ENCODE measurements at regions not wholly inside any gene's neighbourhood (a gene's known extent, or its start where the extent isn't known, plus 50 kb on each side); places are given as distances from the start of the nearest gene placed in this dataset.

GRCh38 chr10:6667679-6668270 lies 87.7 kb upstream of the PRKCQ start:
- peak; percentile 10 for DNase-seq

GRCh38 chr10:6667150-6667549 lies 87.1 kb upstream of the PRKCQ start:
- DNase-seq = no peak

DNA sequence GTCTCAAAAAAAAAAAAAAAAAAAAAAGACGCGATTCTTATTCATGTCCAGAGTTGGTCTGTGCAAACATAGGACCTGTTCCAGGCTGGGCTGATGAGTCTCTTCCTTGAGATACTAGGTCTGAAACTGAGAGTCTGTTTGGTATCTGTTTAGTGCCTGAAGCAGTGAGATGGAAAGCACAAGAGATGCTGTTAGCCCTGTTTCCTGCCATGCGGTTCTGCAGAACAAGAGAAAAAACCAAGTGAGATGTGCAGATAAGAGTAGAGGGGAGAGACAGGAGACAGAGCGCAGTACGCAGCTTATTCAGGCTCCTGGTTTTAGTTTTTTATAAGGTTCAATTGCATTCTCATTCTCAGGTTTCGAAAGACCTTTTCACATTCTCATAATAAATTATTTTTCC lies 85.8 kb upstream of the PRKCQ start:
- no peak for DNase-seq

DNA sequence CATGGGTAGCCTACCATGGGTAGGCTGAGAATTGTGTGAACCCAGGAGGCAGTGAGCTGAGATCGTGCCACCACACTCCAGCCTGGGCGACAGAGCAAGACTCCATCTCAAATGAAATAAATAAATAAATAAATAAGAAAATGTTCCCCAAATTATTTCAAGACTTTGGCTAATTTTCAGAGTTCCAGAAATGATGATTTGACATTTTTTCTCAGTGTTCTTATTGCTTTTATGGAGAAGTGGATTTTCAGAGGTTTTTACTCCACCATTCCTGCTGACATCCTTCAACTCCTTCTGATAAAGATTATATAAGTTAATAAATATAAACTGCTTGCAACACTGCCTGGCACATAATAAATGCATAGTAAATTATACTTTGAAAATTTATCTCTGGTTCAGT lies 80.4 kb upstream of the PRKCQ start:
- no peak for DNase-seq

DNA sequence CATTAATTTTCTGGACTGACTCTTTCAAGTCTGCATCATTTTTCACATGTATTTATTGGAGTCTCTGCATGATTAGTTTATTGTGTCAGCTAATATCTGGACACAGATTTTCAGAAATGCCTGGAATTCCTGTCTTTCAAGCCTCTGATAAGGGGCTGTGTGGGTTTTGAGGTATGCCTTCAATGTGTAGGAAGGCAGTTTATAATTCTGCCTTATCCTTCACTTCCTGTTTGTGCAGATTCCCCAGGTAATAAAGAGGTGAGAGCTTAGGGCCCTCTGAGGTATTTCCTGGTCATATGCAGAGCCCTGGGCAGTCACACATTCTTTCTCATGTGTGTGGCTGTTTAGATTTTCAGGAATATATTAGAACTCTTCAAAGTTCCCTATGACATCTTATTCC lies 79.4 kb upstream of the PRKCQ start:
- DNase-seq = no peak

- no peak for DNase-seq
These were observed 77.6 kb upstream of the PRKCQ start for GRCh38 chr10:6657669-6658068.

DNA sequence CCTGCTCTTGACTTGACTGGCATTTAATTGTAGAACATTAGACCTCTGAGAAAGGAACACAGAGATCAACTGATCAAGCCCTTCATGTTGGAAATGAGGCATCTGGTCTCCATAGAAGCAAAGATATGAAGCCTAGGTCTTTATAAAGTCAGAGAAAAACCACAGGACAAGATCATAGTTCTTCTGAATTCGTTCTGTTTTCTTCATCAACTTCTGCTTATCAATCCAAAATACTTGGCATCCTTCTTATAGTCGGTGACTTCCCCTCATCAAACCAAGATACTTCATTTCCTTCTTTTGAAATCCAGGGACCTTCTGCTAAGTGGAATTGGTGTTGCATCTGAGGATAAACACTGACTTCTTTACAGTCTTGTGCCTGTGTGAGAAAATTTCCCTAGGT lies 77.1 kb upstream of the PRKCQ start:
- no peak for DNase-seq

DNA sequence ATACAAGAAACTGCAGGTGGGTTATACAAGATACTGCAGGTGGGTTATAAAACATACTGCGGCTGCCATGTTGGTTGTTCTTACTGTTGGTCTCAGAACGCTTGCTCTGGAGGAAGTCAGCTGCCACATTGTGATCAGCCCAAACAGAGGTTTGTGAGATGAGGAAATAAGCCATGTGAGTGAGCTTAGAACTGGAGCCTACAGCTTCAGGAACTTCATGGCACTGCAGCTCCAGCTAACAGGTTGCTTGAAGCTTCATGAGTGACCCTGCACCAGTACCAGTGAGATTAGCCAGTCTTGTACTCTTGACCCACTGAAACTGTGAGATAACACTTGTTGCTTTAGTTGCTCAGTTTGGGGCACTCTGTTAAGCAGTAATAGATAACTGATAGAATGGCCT lies 74.5 kb upstream of the PRKCQ start:
- no peak for DNase-seq

GRCh38 chr10:6650586-6650985 lies 70.5 kb upstream of the PRKCQ start:
- no peak for DNase-seq

- no peak for DNase-seq
These were observed 69.8 kb upstream of the PRKCQ start for GRCh38 chr10:6649903-6650302.

- DNase-seq = no peak
These were observed 69.0 kb upstream of the PRKCQ start for GRCh38 chr10:6648894-6649720.

DNA sequence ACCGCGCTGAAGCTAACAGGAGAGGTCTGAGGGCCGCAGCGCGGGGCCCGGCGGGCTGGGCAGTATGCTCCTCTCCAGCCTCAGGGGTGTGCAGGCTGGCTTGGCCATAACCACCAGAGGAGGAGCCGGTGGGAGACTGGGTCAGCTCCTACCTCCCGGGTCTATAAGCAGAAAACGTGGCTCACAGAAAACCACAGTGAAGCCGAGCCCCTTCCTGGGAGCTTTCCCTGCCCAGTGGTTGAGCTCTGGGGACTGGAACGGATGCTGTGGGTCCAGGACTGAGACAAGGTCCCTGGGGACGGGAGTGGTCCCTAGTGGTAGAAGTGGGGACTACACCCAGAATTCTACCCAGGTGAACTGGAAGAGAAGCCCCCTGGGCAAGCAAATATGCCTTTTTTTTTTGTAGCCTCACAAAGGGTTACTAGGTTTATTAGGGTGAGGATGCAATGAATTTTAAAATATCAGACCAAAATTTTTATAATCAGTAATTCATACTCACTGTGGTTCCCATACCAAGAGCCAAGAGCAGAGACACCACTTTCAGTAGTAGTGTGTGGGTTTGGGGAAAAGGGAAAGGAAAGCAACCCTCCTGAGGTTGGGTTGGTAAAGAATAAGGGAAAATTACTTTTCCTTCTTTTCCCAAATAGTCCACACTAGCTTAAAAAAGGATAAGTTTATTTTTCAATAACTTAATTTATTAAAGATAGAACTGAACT lies 67.9 kb upstream of the PRKCQ start:
- DNase-seq = peak; percentile 29

- no peak for DNase-seq
These were observed 63.9 kb upstream of the PRKCQ start for GRCh38 chr10:6643962-6644361.

- no peak for DNase-seq
These were observed 62.8 kb upstream of the PRKCQ start for GRCh38 chr10:6642876-6643275.

GRCh38 chr10:6640433-6641040 lies 60.5 kb upstream of the PRKCQ start:
- no peak for DNase-seq

GRCh38 chr10:6637053-6637452 lies 57.0 kb upstream of the PRKCQ start:
- no peak for DNase-seq

DNA sequence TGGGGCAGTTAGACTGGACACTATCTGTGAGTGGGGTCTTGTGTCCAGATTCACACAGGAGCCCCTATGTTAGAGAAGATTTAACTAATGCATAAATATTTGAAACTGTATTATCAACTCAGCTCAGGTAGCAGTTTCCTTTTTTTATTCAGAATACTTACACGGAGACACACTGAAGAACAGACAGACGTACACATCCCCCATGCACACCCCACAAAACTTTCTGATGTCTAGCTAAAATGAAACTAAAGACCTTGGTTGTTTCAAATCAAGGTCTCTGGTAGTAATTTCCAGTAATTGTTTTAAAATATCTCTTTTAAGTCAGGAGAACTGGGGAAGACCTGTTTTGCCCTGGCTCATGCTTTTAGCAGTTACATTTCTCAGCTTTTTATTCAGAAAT lies 55.7 kb upstream of the PRKCQ start:
- no peak for DNase-seq

Data from NCI-H146 (cell line).